SK-N-SH (cell line): ENCODE measurements at regions not wholly inside any gene's neighbourhood (a gene's known extent, or its start where the extent isn't known, plus 50 kb on each side); places are given as distances from the start of the nearest gene placed in this dataset.

Experiments
- CTCF ChIA-PET: fragments of 300-600, 350-600 bp; formaldehyde crosslinking; extraction: SDS; loops from one replicate; lab custom pipeline; 2021; lab: Yijun Ruan, JAX
- POLR2A ChIA-PET: fragments of 350-600 bp; sonication (Branson Sonifier 250); formaldehyde crosslinking; extraction: SDS; loops from one replicate; lab custom pipeline; 2020; ENCODE audit warnings: antibody characterized with exemption, inconsistent platforms; lab: Yijun Ruan, JAX
- DNase-seq: peaks from one replicate; pipeline ENCODE4 v3.0.0; 2012
- H2AFZ ChIP-seq: fragments of 200-600 bp; sonication (generic); 2 replicates; pipeline ENCODE4 v1.8.1; 2016; ENCODE audit warnings: antibody characterized with exemption, mild to moderate bottlenecking, low read depth
- H3F3A ChIP-seq: fragments of 200-600 bp; sonication (generic); replicated peaks from 2 replicates; pipeline ENCODE3; 2016; ENCODE audit warnings: antibody characterized with exemption, mild to moderate bottlenecking; ENCODE audit not compliant: insufficient read depth
- H3K27ac ChIP-seq, 2 experiments: fragments of 200-500 bp in 1 of 2; fragments of 200-600 bp in 1 of 2; sonication (Bioruptor generic) in 1 of 2; sonication (generic), shearing (Covaris generic) in 1 of 2; 2 replicates each; pipeline versions ENCODE4 v1.5.1 to v1.6.1; 2014 to 2016; ENCODE audit warnings: low read depth in 2 of 2, inconsistent platforms in 1 of 2, low read length in 1 of 2, mild to moderate bottlenecking in 1 of 2, mixed read lengths in 1 of 2
- H3K27me3 ChIP-seq: fragments of 200-600 bp; sonication (generic), shearing (Covaris generic); 2 replicates; pipeline ENCODE4 v1.6.1; 2016; ENCODE audit warnings: mixed run types; ENCODE audit not compliant: insufficient read depth
- H3K36me3 ChIP-seq, 2 experiments: fragments of 200-500 bp in 1 of 2; fragments of 200-600 bp in 1 of 2; sonication (Bioruptor generic) in 1 of 2; sonication (generic) in 1 of 2; replicated peaks in 1 of 2; 2 replicates each; pipeline versions ENCODE3 to v1.5.1; 2014 to 2016; ENCODE audit warnings: low read length in 1 of 2, mild to moderate bottlenecking in 1 of 2; ENCODE audit not compliant: insufficient read depth in 2 of 2, control insufficient read depth in 1 of 2
- H3K4me1 ChIP-seq, 2 experiments: fragments of 200-500 bp in 1 of 2; fragments of 200-600 bp in 1 of 2; sonication (Bioruptor generic) in 1 of 2; sonication (generic), shearing (Covaris generic) in 1 of 2; 2 replicates each; pipeline versions ENCODE4 v1.5.1 to v1.6.1; 2014 to 2016; ENCODE audit warnings: low read depth in 1 of 2, low read length in 1 of 2, mixed run types in 1 of 2; ENCODE audit not compliant: insufficient read depth in 2 of 2, control insufficient read depth in 1 of 2
- H3K4me2 ChIP-seq: fragments of 200-600 bp; sonication (generic), shearing (Covaris generic); 2 replicates; pipeline ENCODE4 v1.6.1; 2017; ENCODE audit warnings: mixed run types
- H3K4me3 ChIP-seq, 2 experiments: fragments of 200-500 bp in 1 of 2; fragments of 200-600 bp in 1 of 2; sonication (Bioruptor generic) in 1 of 2; sonication (generic), shearing (Covaris generic) in 1 of 2; 2 replicates each; pipeline versions ENCODE4 v1.5.1 to v1.8.1; 2014 to 2016; ENCODE audit warnings: low read depth in 2 of 2, inconsistent platforms in 1 of 2, low read length in 1 of 2, mild to moderate bottlenecking in 1 of 2, mixed read lengths in 1 of 2, moderate library complexity in 1 of 2
- H3K79me2 ChIP-seq: fragments of 200-600 bp; sonication (generic); 2 replicates; pipeline ENCODE4 v1.8.1; 2017; ENCODE audit warnings: mild to moderate bottlenecking; ENCODE audit not compliant: insufficient read depth
- H3K9ac ChIP-seq: fragments of 200-600 bp; sonication (generic); 2 replicates; pipeline ENCODE4 v1.6.1; 2017; ENCODE audit warnings: mixed run types
- H3K9me2 ChIP-seq: fragments of 200-600 bp; sonication (generic); 2 replicates; pipeline ENCODE4 v1.6.1; 2017; ENCODE audit warnings: mixed run types
- H3K9me3 ChIP-seq: fragments of 200-600 bp; sonication (generic); 2 replicates; pipeline ENCODE4 v1.6.1; 2017; ENCODE audit warnings: mixed run types, mild to moderate bottlenecking, moderate library complexity
- H4K20me1 ChIP-seq: fragments of 200-600 bp; sonication (generic); 2 replicates; pipeline ENCODE4 v1.6.1; 2017; ENCODE audit warnings: mild to moderate bottlenecking, mixed run types; ENCODE audit not compliant: insufficient read depth
- CHD2 ChIP-seq: fragments of 150-350 bp; IDR thresholded peaks from 2 replicates; pipeline ENCODE4 v1.6.1; 2018; ENCODE audit warnings: low read length; ENCODE audit not compliant: partially characterized antibody
- EP300 ChIP-seq, 2 experiments: IDR thresholded peaks; 2 replicates each; pipeline versions ENCODE4 v1.4.0 to v1.6.1; 2012; ENCODE audit warnings: borderline replicate concordance in 1 of 2, low read depth in 1 of 2, low read length in 1 of 2
- FOSL2 ChIP-seq: IDR thresholded peaks from 2 replicates; pipeline ENCODE4 v1.4.0; 2012; ENCODE audit warnings: low read depth, mild to moderate bottlenecking, moderate library complexity, borderline replicate concordance
- FOXJ3 ChIP-seq: sonication (generic); formaldehyde crosslinking; IDR thresholded peaks from 2 replicates; pipeline ENCODE4 v1.5.1; 2020; ENCODE audit warnings: mild to moderate bottlenecking, missing genetic modification reagents
- FOXM1 ChIP-seq: IDR thresholded peaks from 2 replicates; pipeline ENCODE4 v1.4.0; 2012; ENCODE audit warnings: low read depth, mild to moderate bottlenecking
- GABPA ChIP-seq: IDR thresholded peaks from 2 replicates; pipeline ENCODE4 v1.4.0; 2012; ENCODE audit warnings: low read depth, mild to moderate bottlenecking
- MXI1 ChIP-seq: IDR thresholded peaks from 2 replicates; pipeline ENCODE4 v1.6.1; 2012; ENCODE audit warnings: mild to moderate bottlenecking, low read depth, low read length, improper control_type of control experiment
- POLR2AphosphoS5 ChIP-seq: IDR thresholded peaks from 2 replicates; pipeline ENCODE4 v1.6.1; 2012; ENCODE audit warnings: low read depth, low read length
- SMC3 ChIP-seq: IDR thresholded peaks from 2 replicates; pipeline ENCODE4 v1.6.1; 2012; ENCODE audit warnings: low read depth, low read length, improper control_type of control experiment
- WGBS: methylation state at CpG from one replicate; pipeline ENCODE4 v1.1.6; 2017; ENCODE audit warnings: low lambda C conversion rate; 5-methylcytosine and 5-hydroxymethylcytosine counted together
- TF ChIP-seq, protein P1 (sequence below): fragments of 200-600 bp; sonication (generic); IDR thresholded peaks from 2 replicates; pipeline ENCODE4 v1.6.1; 2017; ENCODE audit warnings: antibody characterized with exemption, mild to moderate bottlenecking, moderate library complexity
- TF ChIP-seq, protein P2 (sequence below): IDR thresholded peaks from 2 replicates; pipeline ENCODE4 v1.4.0; 2012; ENCODE audit warnings: low read depth, borderline replicate concordance

DNA sequence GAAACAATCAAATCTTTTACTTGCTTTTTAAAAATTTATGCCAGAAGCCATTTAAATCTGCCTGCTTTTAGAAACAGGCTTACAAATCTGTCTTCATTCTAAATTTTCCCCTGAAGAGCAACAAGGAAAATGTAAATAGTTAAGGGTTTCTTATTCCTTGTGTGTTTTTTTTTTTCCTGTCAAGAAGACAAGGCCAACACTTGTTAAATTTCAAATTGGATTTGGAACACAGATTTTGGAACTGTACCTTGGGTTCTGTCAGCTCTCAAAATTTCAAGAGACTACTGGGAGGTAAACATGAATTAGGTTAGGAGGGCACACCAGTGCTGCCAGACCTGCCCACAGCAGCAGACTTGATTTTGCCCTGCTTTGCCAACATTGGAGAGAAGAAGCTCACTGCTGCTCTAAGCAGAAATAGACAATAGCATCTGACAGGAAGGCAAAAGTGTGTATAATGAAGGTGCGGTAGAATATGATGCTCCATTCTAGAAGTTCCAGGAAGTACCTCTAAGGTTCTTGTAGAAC lies 121.7 kb downstream of the NHLRC3 start:
- TF ChIP-seq FOXJ3 (CRISPR knock-in tag) (no peak), MXI1 (no peak), FOSL2 (no peak), SMC3 (no peak)
- TF ChIP-seq, protein P1, sequence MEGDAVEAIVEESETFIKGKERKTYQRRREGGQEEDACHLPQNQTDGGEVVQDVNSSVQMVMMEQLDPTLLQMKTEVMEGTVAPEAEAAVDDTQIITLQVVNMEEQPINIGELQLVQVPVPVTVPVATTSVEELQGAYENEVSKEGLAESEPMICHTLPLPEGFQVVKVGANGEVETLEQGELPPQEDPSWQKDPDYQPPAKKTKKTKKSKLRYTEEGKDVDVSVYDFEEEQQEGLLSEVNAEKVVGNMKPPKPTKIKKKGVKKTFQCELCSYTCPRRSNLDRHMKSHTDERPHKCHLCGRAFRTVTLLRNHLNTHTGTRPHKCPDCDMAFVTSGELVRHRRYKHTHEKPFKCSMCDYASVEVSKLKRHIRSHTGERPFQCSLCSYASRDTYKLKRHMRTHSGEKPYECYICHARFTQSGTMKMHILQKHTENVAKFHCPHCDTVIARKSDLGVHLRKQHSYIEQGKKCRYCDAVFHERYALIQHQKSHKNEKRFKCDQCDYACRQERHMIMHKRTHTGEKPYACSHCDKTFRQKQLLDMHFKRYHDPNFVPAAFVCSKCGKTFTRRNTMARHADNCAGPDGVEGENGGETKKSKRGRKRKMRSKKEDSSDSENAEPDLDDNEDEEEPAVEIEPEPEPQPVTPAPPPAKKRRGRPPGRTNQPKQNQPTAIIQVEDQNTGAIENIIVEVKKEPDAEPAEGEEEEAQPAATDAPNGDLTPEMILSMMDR: no peak
- Histone ChIP-seq H3K4me2 (no peak overlapping the region), H3K79me2 (no peaks in the 10 kb centered on the region), H3K27me3 (no peaks in the 10 kb centered on the region; the same call in 1 of the 2 replicates), H2AFZ (no peak overlapping the region), H3K4me3 (no peak overlapping the region), H3K4me1 (no peaks in the 10 kb centered on the region; a peak in 1 of 4 replicates), H3F3A (no peaks in the 10 kb centered on the region), H3K36me3 (no peaks in the 10 kb centered on the region), H4K20me1 (no peaks in the 10 kb centered on the region), H3K27ac (no peak overlapping the region), H3K9me2 (no peaks in the 10 kb centered on the region), H3K9ac (no peak overlapping the region), H3K9me3 (no peaks in the 10 kb centered on the region)
- POLR2A ChIA-PET: no interaction called here
- WGBS: 67% methylated on average over 1 of the region's 1 CpG
- no peak for DNase-seq
- CTCF ChIA-PET: interaction anchor here (2.3 kb wide), 1 partner anchor 15 kb away, joined by 10 read pairs; no protein-coding TSS in a partner anchor

DNA sequence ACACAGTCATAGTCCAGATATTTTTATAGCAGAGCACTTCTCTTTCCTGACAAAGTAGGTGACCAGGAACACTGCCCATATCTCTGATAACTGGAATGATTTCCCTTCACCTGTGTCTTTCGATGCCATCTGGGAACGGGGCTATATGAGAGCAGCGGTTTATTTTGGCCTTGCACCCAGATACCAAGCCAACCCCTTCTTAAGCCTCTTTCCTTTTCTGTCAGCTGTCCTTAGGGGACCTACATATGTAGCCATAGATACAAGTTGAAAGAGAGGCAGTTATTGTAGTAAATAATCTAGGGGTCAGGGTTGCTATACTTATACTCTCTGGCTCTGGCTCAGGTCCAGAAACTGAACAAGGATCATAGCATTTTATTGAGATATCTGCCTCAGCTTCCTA lies 128.8 kb downstream of the NHLRC3 start:
- 32% methylated on average over 3 of the region's 3 CpGs for WGBS
- Histone ChIP-seq H3K27me3 (no peaks in the 10 kb centered on the region), H3K9me3 (no peaks in the 10 kb centered on the region), H3K9me2 (no peaks in the 10 kb centered on the region), H3K4me3 (no peak overlapping the region), H2AFZ (no peak overlapping the region), H3F3A (no peaks in the 10 kb centered on the region), H3K27ac (no peak overlapping the region), H3K79me2 (no peaks in the 10 kb centered on the region), H3K9ac (no peak overlapping the region), H3K4me1 (no peaks in the 10 kb centered on the region), H4K20me1 (no peaks in the 10 kb centered on the region), H3K36me3 (no peaks in the 10 kb centered on the region), H3K4me2 (no peak overlapping the region)
- ChIA-PET POLR2A (no interaction called here), CTCF (no interaction called here)
- no peak for TF ChIP-seq FOXM1
- TF ChIP-seq EP300 (IDR thresholded peaks at IDR 0.05; ENCODE audit: borderline replicate concordance in 1 of 2, low read depth in 1 of 2, low read length in 1 of 2): no peak
- TF ChIP-seq GABPA: no peak
- TF ChIP-seq, protein P2, sequence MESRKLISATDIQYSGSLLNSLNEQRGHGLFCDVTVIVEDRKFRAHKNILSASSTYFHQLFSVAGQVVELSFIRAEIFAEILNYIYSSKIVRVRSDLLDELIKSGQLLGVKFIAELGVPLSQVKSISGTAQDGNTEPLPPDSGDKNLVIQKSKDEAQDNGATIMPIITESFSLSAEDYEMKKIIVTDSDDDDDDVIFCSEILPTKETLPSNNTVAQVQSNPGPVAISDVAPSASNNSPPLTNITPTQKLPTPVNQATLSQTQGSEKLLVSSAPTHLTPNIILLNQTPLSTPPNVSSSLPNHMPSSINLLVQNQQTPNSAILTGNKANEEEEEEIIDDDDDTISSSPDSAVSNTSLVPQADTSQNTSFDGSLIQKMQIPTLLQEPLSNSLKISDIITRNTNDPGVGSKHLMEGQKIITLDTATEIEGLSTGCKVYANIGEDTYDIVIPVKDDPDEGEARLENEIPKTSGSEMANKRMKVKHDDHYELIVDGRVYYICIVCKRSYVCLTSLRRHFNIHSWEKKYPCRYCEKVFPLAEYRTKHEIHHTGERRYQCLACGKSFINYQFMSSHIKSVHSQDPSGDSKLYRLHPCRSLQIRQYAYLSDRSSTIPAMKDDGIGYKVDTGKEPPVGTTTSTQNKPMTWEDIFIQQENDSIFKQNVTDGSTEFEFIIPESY: no peak
- no peak for TF ChIP-seq FOXJ3 (CRISPR knock-in tag)
- no peak for TF ChIP-seq POLR2AphosphoS5
- TF ChIP-seq CHD2: no peak
- no peak for DNase-seq
